ENCODE measurements at regions not wholly inside any gene's neighbourhood (a gene's known extent, or its start where the extent isn't known, plus 50 kb on each side); places are given as distances from the start of the nearest gene placed in this dataset.

- peak overlapping the region; percentile 1 for H3K27ac Mint-ChIP-seq (ENCODE audit: unreplicated experiment)
- no peaks in the 10 kb centered on the region for H3K27me3 Mint-ChIP-seq (ENCODE audit: insufficient read depth, unreplicated experiment)
- Histone ChIP-seq H3K4me3 (ENCODE audit: low read depth, low read length) (no peak overlapping the region), H3K9me3 (no peaks in the 10 kb centered on the region), H3K4me1 (peaks cover 37% of the 10 kb centered on the region), H3K36me3 (ENCODE audit: control insufficient read depth, insufficient read depth, low read length) (no peaks in the 10 kb centered on the region), H3K27me3 (replicated peaks; ENCODE audit: control insufficient read depth, insufficient read depth, low read length) (no peaks in the 10 kb centered on the region)
- intact Hi-C loops (cut with micrococcal nuclease; ENCODE audit: unreplicated experiment), result loop anchor here (2.0 kb wide), 1 partner anchor 15 kb away; no protein-coding TSS in a partner anchor
- ChIA-PET CTCF (no interaction called here), POLR2A (no interaction called here)
- no peak for DNase-seq
- no TSS peak for BruUV-seq (replicated peaks)
- no peaks in the 10 kb centered on the region for H3K36me3 Mint-ChIP-seq (ENCODE audit: insufficient read depth, unreplicated experiment)
- no peak overlapping the region for H3K4me3 Mint-ChIP-seq (ENCODE audit: unreplicated experiment)
- H3K4me1 Mint-ChIP-seq (ENCODE audit: low read depth, unreplicated experiment), result peaks cover 38% of the 10 kb centered on the region
- no peak for TF ChIP-seq CTCF (IDR thresholded peaks at IDR 0.05; ENCODE audit: insufficient read depth in 1 of 2, low read depth in 1 of 2, low read length in 1 of 2, severe bottlenecking in 1 of 2, unreplicated experiment in 1 of 2)
- no peaks in the 10 kb centered on the region for H3K9me3 Mint-ChIP-seq (ENCODE audit: unreplicated experiment)
These were observed 97.7 kb upstream of the PKDCC start for GRCh38 chr2:41949883-41950665.

- no peak for TF ChIP-seq CTCF (IDR thresholded peaks at IDR 0.05; ENCODE audit: insufficient read depth in 1 of 2, low read depth in 1 of 2, low read length in 1 of 2, severe bottlenecking in 1 of 2, unreplicated experiment in 1 of 2)
- POLR2A ChIA-PET, result no interaction called here
- H3K27me3 ChIP-seq (replicated peaks; ENCODE audit: control insufficient read depth, insufficient read depth, low read length), result no peaks in the 10 kb centered on the region
- no peak overlapping the region for H3K4me3 ChIP-seq (ENCODE audit: low read depth, low read length)
- H3K27me3 Mint-ChIP-seq (ENCODE audit: insufficient read depth, unreplicated experiment), result no peaks in the 10 kb centered on the region
- H3K4me1 Mint-ChIP-seq (ENCODE audit: low read depth, unreplicated experiment), result peaks cover 37% of the 10 kb centered on the region
- H3K9me3 ChIP-seq, result no peaks in the 10 kb centered on the region
- no peaks in the 10 kb centered on the region for H3K36me3 Mint-ChIP-seq (ENCODE audit: insufficient read depth, unreplicated experiment)
- no peak overlapping the region for H3K4me3 Mint-ChIP-seq (ENCODE audit: unreplicated experiment)
- BruUV-seq (replicated peaks), result no TSS peak
- H3K27ac Mint-ChIP-seq (ENCODE audit: unreplicated experiment), result no peak overlapping the region
- no peaks in the 10 kb centered on the region for H3K9me3 Mint-ChIP-seq (ENCODE audit: unreplicated experiment)
- H3K4me1 ChIP-seq, result peaks cover 37% of the 10 kb centered on the region
- no peaks in the 10 kb centered on the region for H3K36me3 ChIP-seq (ENCODE audit: control insufficient read depth, insufficient read depth, low read length)
- CTCF ChIA-PET, result no interaction called here
- DNase-seq, result peak in 1 of 2 experiments; percentile 56
- intact Hi-C loops (cut with micrococcal nuclease; ENCODE audit: unreplicated experiment), result loop anchor here (2.0 kb wide), 1 partner anchor 14 kb away; no protein-coding TSS in a partner anchor
These were observed 97.2 kb upstream of the PKDCC start for GRCh38 chr2:41950666-41950960.

GRCh38 chr2:41954304-41955291 is 93.2 kb upstream of the PKDCC start:
- Mint-ChIP-seq H3K27ac (ENCODE audit: unreplicated experiment) (no peak overlapping the region), H3K4me3 (ENCODE audit: unreplicated experiment) (no peak overlapping the region), H3K27me3 (ENCODE audit: insufficient read depth, unreplicated experiment) (no peaks in the 10 kb centered on the region), H3K36me3 (ENCODE audit: insufficient read depth, unreplicated experiment) (no peaks in the 10 kb centered on the region), H3K9me3 (ENCODE audit: unreplicated experiment) (no peaks in the 10 kb centered on the region), H3K4me1 (ENCODE audit: low read depth, unreplicated experiment) (peaks cover 17% of the 10 kb centered on the region)
- intact Hi-C loops (cut with micrococcal nuclease; ENCODE audit: unreplicated experiment), result no loop called here
- H3K4me3 ChIP-seq (ENCODE audit: low read depth, low read length), result no peak overlapping the region
- no peaks in the 10 kb centered on the region for H3K9me3 ChIP-seq
- no TSS peak for BruUV-seq (replicated peaks)
- H3K36me3 ChIP-seq (ENCODE audit: control insufficient read depth, insufficient read depth, low read length), result no peaks in the 10 kb centered on the region
- DNase-seq, result no peak
- TF ChIP-seq CTCF (IDR thresholded peaks at IDR 0.05; ENCODE audit: insufficient read depth in 1 of 2, low read depth in 1 of 2, low read length in 1 of 2, severe bottlenecking in 1 of 2, unreplicated experiment in 1 of 2), result no peak
- POLR2A ChIA-PET, result no interaction called here
- CTCF ChIA-PET, result no interaction called here
- H3K27me3 ChIP-seq (replicated peaks; ENCODE audit: control insufficient read depth, insufficient read depth, low read length), result no peaks in the 10 kb centered on the region
- peaks cover 13% of the 10 kb centered on the region for H3K4me1 ChIP-seq
